KMS-11 (cell line): ENCODE measurements at regions not wholly inside any gene's neighbourhood (a gene's known extent, or its start where the extent isn't known, plus 50 kb on each side); places are given as distances from the start of the nearest gene placed in this dataset.

ENCODE experiments used
- H2AFZ ChIP-seq: fragments of 200-600 bp; sonication (generic); 2 replicates; pipeline ENCODE4 v1.6.1; 2016; ENCODE audit warnings: antibody characterized with exemption, mixed run types, low read depth
- H3K27ac ChIP-seq: fragments of 200-600 bp; sonication (generic); 2 replicates; pipeline ENCODE4 v1.6.1; 2016; ENCODE audit warnings: mild to moderate bottlenecking, mixed run types
- H3K27me3 ChIP-seq: fragments of 200-600 bp; sonication (generic); 2 replicates; pipeline ENCODE4 v1.6.1; 2017; ENCODE audit warnings: mild to moderate bottlenecking, low read depth, mixed run types, moderate library complexity; ENCODE audit not compliant: insufficient read depth
- H3K36me3 ChIP-seq: fragments of 200-600 bp; sonication (generic); 2 replicates; pipeline ENCODE4 v1.6.1; 2017; ENCODE audit warnings: mild to moderate bottlenecking, mixed run types; ENCODE audit not compliant: insufficient read depth
- H3K4me1 ChIP-seq: fragments of 200-600 bp; sonication (generic); 2 replicates; pipeline ENCODE4 v1.6.1; 2016; ENCODE audit warnings: mild to moderate bottlenecking, low read depth, mixed run types; ENCODE audit not compliant: poor library complexity, severe bottlenecking
- H3K4me2 ChIP-seq: fragments of 200-600 bp; sonication (generic); 2 replicates; pipeline ENCODE4 v1.7.0; 2016; ENCODE audit warnings: mild to moderate bottlenecking, mixed run types
- H3K4me3 ChIP-seq: fragments of 200-600 bp; sonication (generic); IDR thresholded peaks from 2 replicates; pipeline ENCODE4 v1.6.1; 2017; ENCODE audit warnings: low read depth, low read length, mixed read lengths; ENCODE audit not compliant: insufficient read depth
- H3K79me2 ChIP-seq: fragments of 200-600 bp; sonication (generic); 2 replicates; pipeline ENCODE4 v1.6.1; 2016; ENCODE audit warnings: low read depth, mixed run types; ENCODE audit not compliant: insufficient read depth
- H3K9ac ChIP-seq: fragments of 200-600 bp; sonication (generic); 2 replicates; pipeline ENCODE4 v1.6.1; 2016; ENCODE audit warnings: mild to moderate bottlenecking, mixed run types
- H4K20me1 ChIP-seq: fragments of 200-600 bp; sonication (generic); 2 replicates; pipeline ENCODE4 v1.6.1; 2016; ENCODE audit warnings: mild to moderate bottlenecking, mixed run types; ENCODE audit not compliant: insufficient read depth
- TF ChIP-seq, protein P1 (sequence below): fragments of 200-600 bp; sonication (generic); conservative IDR thresholded peaks from 2 replicates; pipeline ENCODE4 v1.6.1; 2017; ENCODE audit warnings: low read depth, mild to moderate bottlenecking, antibody characterized with exemption, low read length, moderate library complexity, mixed read lengths

DNA sequence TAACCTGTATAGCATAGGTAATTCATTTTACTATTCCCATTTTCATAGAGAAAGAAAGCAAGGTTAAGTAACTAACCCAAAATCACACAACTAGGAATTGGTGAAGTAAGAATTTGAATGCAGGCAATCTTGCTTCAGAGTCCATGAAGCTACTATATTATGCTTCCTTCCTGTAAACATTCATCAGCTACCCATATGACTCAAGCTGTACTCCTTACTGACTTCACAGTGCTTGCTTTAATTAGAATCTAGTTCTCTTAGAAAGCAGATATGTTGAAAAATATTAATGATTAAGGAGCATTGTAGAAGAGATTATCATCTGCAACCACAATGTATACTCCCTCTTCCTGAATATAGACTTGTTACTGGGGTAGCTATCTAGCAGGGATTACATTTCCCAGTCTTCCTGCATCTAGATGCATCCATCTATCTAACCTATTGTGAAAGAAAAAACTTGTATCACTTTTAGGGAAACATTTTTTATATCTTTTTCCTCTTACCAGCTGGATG is 961.6 kb upstream of the CHAC2 start:
- TF ChIP-seq, protein P1, sequence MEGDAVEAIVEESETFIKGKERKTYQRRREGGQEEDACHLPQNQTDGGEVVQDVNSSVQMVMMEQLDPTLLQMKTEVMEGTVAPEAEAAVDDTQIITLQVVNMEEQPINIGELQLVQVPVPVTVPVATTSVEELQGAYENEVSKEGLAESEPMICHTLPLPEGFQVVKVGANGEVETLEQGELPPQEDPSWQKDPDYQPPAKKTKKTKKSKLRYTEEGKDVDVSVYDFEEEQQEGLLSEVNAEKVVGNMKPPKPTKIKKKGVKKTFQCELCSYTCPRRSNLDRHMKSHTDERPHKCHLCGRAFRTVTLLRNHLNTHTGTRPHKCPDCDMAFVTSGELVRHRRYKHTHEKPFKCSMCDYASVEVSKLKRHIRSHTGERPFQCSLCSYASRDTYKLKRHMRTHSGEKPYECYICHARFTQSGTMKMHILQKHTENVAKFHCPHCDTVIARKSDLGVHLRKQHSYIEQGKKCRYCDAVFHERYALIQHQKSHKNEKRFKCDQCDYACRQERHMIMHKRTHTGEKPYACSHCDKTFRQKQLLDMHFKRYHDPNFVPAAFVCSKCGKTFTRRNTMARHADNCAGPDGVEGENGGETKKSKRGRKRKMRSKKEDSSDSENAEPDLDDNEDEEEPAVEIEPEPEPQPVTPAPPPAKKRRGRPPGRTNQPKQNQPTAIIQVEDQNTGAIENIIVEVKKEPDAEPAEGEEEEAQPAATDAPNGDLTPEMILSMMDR = no peak
- no peak overlapping the region for H3K4me2 ChIP-seq
- no peak overlapping the region for H3K9ac ChIP-seq
- H3K4me1 ChIP-seq = peaks cover 6% of the 10 kb centered on the region
- no peak overlapping the region for H2AFZ ChIP-seq
- no peaks in the 10 kb centered on the region for H3K36me3 ChIP-seq
- H3K27ac ChIP-seq = no peak overlapping the region
- no peak overlapping the region for H3K4me3 ChIP-seq
- no peaks in the 10 kb centered on the region for H3K79me2 ChIP-seq
- H3K27me3 ChIP-seq = no peaks in the 10 kb centered on the region
- no peaks in the 10 kb centered on the region for H4K20me1 ChIP-seq

DNA sequence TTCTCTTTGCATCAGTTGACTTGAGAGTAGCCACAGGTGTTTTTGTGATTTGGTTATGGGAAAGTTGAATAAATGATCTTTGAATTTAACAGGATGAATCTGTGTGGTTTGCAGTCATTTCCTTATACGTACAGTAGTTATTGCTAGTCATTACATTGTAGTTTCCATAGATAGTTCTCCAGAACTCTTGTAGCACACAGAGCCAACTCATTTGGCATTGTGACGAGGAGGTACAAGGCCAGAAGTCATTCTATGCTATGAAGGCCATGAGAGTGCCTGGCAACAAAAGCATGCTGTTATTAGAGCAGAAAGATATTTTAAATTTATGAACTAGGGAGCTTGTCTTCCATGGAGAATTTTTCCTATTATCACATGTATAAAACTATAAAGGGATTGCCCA is 973.0 kb upstream of the CHAC2 start:
- Histone ChIP-seq H3K27me3 (no peaks in the 10 kb centered on the region), H2AFZ (no peak overlapping the region), H3K4me2 (no peak overlapping the region), H3K79me2 (no peaks in the 10 kb centered on the region), H3K27ac (no peak overlapping the region), H3K9ac (no peak overlapping the region), H3K4me1 (no peaks in the 10 kb centered on the region), H4K20me1 (no peaks in the 10 kb centered on the region), H3K4me3 (no peak overlapping the region), H3K36me3 (no peaks in the 10 kb centered on the region)
- TF ChIP-seq, protein P1 = no peak

DNA sequence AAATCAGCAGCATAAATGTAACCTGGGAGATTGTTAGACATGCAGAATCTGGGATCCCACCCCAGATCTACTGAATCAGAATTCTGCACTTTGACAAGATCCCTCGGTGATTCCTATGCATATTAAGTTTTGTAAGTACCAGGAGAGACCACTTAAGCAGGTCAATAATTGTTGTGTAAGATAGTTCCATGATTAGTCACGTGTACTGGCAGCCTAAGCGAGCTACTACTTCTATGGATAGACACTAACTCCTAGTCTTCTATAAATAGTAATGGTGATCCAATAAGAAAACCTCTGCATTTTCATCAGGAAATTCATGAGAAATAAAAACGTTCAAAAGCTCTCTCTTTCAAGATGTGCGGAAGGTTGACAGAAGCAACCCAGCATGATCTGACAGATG is 988.2 kb upstream of the CHAC2 start:
- Histone ChIP-seq H3K27ac (no peak overlapping the region), H3K4me3 (no peak overlapping the region)

DNA sequence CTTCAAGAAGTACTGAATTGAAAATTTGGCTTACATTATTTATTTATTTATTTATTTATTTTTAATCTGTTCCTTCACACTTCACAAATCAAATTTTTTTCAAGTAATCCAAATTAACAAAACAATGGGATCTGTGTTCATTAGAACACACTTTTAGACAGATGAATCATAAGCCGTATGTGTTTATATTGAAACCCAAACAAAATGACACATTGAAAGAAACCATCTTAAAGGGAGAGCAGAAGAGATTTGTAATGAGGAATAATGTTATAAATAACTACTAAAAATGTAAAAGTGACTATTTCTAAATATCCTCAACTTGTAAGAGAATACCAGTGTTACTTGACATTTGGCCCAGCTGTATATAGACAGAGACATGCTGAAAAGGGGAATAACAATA is 991.0 kb upstream of the CHAC2 start:
- H3K4me2 ChIP-seq = no peak overlapping the region
- H3K27ac ChIP-seq = no peak overlapping the region

More for the DNA sequence above, 988.2 kb upstream of the CHAC2 start:
- Histone ChIP-seq H3K4me2 (no peak overlapping the region), H3K4me1 (no peaks in the 10 kb centered on the region), H3K36me3 (no peaks in the 10 kb centered on the region), H3K79me2 (no peaks in the 10 kb centered on the region), H3K9ac (no peak overlapping the region), H3K27me3 (no peaks in the 10 kb centered on the region), H4K20me1 (no peaks in the 10 kb centered on the region), H2AFZ (no peak overlapping the region)
- TF ChIP-seq, protein P1 = no peak

More for the DNA sequence above, 991.0 kb upstream of the CHAC2 start:
- Histone ChIP-seq H3K4me1 (no peaks in the 10 kb centered on the region), H3K79me2 (no peaks in the 10 kb centered on the region), H3K36me3 (no peaks in the 10 kb centered on the region), H3K4me3 (no peak overlapping the region), H3K9ac (no peak overlapping the region), H3K27me3 (no peaks in the 10 kb centered on the region), H2AFZ (no peak overlapping the region), H4K20me1 (no peaks in the 10 kb centered on the region)
- TF ChIP-seq, protein P1 = no peak
